ENCODE measurements at regions not wholly inside any gene's neighbourhood (a gene's known extent, or its start where the extent isn't known, plus 50 kb on each side); places are given as distances from the start of the nearest gene placed in this dataset.

DNA sequence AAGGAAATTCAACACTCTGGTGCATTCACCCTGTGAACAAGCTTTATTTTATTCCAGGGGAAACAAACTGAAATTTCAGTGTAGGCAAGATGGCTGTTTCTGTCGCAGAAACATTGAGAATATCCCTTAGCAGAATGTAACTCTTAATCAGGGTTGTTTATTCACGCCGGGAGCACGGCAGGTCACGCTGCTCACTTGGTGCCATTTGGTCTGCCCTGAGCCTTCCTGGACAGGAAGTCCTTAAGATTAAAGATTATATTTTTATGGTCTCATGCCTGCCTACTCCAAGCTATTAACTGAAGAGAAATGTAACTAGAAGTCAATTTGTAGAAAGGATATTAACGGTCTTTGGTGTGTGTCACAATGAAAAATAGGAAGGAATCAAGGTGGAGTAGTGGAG, 185.3 kb upstream of the ARGLU1 start:
- TF ChIP-seq, protein P1, sequence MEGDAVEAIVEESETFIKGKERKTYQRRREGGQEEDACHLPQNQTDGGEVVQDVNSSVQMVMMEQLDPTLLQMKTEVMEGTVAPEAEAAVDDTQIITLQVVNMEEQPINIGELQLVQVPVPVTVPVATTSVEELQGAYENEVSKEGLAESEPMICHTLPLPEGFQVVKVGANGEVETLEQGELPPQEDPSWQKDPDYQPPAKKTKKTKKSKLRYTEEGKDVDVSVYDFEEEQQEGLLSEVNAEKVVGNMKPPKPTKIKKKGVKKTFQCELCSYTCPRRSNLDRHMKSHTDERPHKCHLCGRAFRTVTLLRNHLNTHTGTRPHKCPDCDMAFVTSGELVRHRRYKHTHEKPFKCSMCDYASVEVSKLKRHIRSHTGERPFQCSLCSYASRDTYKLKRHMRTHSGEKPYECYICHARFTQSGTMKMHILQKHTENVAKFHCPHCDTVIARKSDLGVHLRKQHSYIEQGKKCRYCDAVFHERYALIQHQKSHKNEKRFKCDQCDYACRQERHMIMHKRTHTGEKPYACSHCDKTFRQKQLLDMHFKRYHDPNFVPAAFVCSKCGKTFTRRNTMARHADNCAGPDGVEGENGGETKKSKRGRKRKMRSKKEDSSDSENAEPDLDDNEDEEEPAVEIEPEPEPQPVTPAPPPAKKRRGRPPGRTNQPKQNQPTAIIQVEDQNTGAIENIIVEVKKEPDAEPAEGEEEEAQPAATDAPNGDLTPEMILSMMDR (IDR thresholded peaks at IDR 0.05; ENCODE audit: low read depth, low read length), result no peak
- Histone ChIP-seq H3K27ac (ENCODE audit: low read depth, low read length) (no peak overlapping the region), H3K4me3 (ENCODE audit: low read depth, low read length) (no peak overlapping the region), H3K9me3 (ENCODE audit: control insufficient read depth, insufficient read depth, low read length) (no peaks in the 10 kb centered on the region), H3K27me3 (ENCODE audit: control insufficient read depth, insufficient read depth, low read length) (no peaks in the 10 kb centered on the region)
- CTCF ChIA-PET, result no interaction called here
- POLR2A ChIA-PET, result interaction anchor here (0.5 kb wide), 1 partner anchor 200 kb away, joined by 4 read pairs; no protein-coding TSS in a partner anchor
- DNase-seq (ENCODE audit: low read depth, low spot score), result no peak

DNA sequence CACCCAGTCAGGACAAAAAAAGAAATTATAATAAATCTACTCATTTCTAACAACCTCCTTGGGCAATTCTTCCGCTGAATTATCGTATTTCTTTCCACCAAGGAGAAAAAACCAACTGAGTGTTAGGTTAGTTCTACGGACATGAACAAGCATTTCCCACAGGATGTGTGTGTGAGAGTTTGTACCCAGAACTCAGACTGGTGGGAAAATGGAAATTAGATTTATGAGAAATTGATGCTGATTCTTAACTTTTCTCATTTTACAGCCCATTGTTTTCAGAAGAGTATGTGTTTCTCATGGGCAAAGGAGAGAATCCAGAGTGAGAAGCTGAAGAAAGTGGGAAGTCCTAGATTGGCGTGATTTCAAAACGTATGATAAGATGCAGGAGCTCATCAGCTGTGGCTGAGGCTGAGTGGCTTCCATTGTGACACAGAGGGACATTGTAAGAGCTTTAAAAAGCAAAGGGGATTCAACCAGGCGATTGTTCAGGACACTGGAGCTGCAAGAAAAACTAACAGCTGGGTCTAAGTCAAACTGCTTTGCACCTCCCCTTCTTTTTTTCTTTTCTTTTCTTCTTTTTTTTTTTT, 184.7 kb upstream of the ARGLU1 start:
- TF ChIP-seq, protein P1 (IDR thresholded peaks at IDR 0.05; ENCODE audit: low read depth, low read length), result no peak
- CTCF ChIA-PET, result no interaction called here
- H3K4me3 ChIP-seq (ENCODE audit: low read depth, low read length), result no peak overlapping the region
- no peak overlapping the region for H3K27ac ChIP-seq (ENCODE audit: low read depth, low read length)
- no peak for DNase-seq (ENCODE audit: low read depth, low spot score)
- POLR2A ChIA-PET, result no interaction called here
- H3K27me3 ChIP-seq (ENCODE audit: control insufficient read depth, insufficient read depth, low read length), result no peaks in the 10 kb centered on the region
- no peaks in the 10 kb centered on the region for H3K9me3 ChIP-seq (ENCODE audit: control insufficient read depth, insufficient read depth, low read length)

GRCh38 chr13:106748785-106749184, 180.8 kb upstream of the ARGLU1 start:
- ChIA-PET CTCF (no interaction called here), POLR2A (no interaction called here)
- DNase-seq (ENCODE audit: low read depth, low spot score), result no peak
- TF ChIP-seq, protein P1 (IDR thresholded peaks at IDR 0.05; ENCODE audit: low read depth, low read length), result no peak
- H3K27ac ChIP-seq (ENCODE audit: low read depth, low read length), result no peak overlapping the region
- H3K4me3 ChIP-seq (ENCODE audit: low read depth, low read length), result no peak overlapping the region
- H3K27me3 ChIP-seq (ENCODE audit: control insufficient read depth, insufficient read depth, low read length), result no peaks in the 10 kb centered on the region
- no peaks in the 10 kb centered on the region for H3K9me3 ChIP-seq (ENCODE audit: control insufficient read depth, insufficient read depth, low read length)

- no peaks in the 10 kb centered on the region for H3K27me3 ChIP-seq (ENCODE audit: control insufficient read depth, insufficient read depth, low read length)
- no peak overlapping the region for H3K4me3 ChIP-seq (ENCODE audit: low read depth, low read length)
- no peak for DNase-seq (ENCODE audit: low read depth, low spot score)
- TF ChIP-seq, protein P1 (IDR thresholded peaks at IDR 0.05; ENCODE audit: low read depth, low read length), result no peak
- H3K27ac ChIP-seq (ENCODE audit: low read depth, low read length), result no peak overlapping the region
- CTCF ChIA-PET, result no interaction called here
- no peaks in the 10 kb centered on the region for H3K9me3 ChIP-seq (ENCODE audit: control insufficient read depth, insufficient read depth, low read length)
- POLR2A ChIA-PET, result no interaction called here
These were observed 176.6 kb upstream of the ARGLU1 start for GRCh38 chr13:106744516-106744915.

- CTCF ChIA-PET, result no interaction called here
- H3K27ac ChIP-seq (ENCODE audit: low read depth, low read length), result no peak overlapping the region
- TF ChIP-seq, protein P1 (IDR thresholded peaks at IDR 0.05; ENCODE audit: low read depth, low read length), result no peak
- no peak overlapping the region for H3K4me3 ChIP-seq (ENCODE audit: low read depth, low read length)
- DNase-seq (ENCODE audit: low read depth, low spot score), result no peak
- POLR2A ChIA-PET, result no interaction called here
- H3K27me3 ChIP-seq (ENCODE audit: control insufficient read depth, insufficient read depth, low read length), result no peaks in the 10 kb centered on the region
- no peaks in the 10 kb centered on the region for H3K9me3 ChIP-seq (ENCODE audit: control insufficient read depth, insufficient read depth, low read length)
These were observed 170.3 kb upstream of the ARGLU1 start for GRCh38 chr13:106738186-106738678.
